ENCODE measurements at regions not wholly inside any gene's neighbourhood (a gene's known extent, or its start where the extent isn't known, plus 50 kb on each side); places are given as distances from the start of the nearest gene placed in this dataset.

DNA sequence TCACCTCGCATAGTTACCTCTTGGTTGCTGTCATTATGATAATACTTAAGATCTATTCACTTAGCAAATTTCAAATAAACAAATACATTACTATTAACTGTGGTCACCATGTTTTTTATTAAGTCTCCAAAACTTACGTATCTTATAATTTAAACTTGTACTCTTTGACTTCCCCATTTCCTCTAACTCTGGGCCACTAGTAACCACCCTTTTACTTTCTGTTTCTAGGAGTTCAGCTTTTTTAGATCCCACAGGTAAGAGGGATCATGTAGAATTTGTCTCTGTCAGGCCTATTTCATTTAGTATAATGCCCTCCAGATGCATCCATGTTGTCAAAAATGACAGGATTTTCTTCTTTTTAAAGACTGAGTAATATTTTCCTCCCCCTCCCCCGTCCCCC is 212.4 kb upstream of the C11orf87 start:
- no peak for TF ChIP-seq FOXA1 (IDR thresholded peaks at IDR 0.05)
- no peak for TF ChIP-seq SP1 (IDR thresholded peaks at IDR 0.05)
- no peak for TF ChIP-seq FOXM1 (IDR thresholded peaks at IDR 0.05; ENCODE audit: borderline replicate concordance)
- no peak for TF ChIP-seq ARNT (IDR thresholded peaks at IDR 0.05)
